H1 (cell line): ENCODE measurements at regions not wholly inside any gene's neighbourhood (a gene's known extent, or its start where the extent isn't known, plus 50 kb on each side); places are given as distances from the start of the nearest gene placed in this dataset.

Experiments
- BCL11A ChIP-seq, 2 experiments: IDR thresholded peaks; one replicate each; pipeline ENCODE4 v1.6.1; 2011; ENCODE audit warnings: low read depth in 2 of 2, low read length in 2 of 2, mild to moderate bottlenecking in 2 of 2
- EP300 ChIP-seq, 2 experiments: IDR thresholded peaks; 1 replicate in 1 of 2; 2 replicates in 1 of 2; pipeline ENCODE4 v1.6.1; 2011 to 2012; ENCODE audit warnings: low read depth in 2 of 2, low read length in 2 of 2, mild to moderate bottlenecking in 2 of 2, borderline replicate concordance in 1 of 2, inconsistent platforms in 1 of 2, moderate library complexity in 1 of 2
- JUN ChIP-seq: IDR thresholded peaks from 2 replicates; pipeline ENCODE4 v1.6.1; 2011; ENCODE audit warnings: low read depth, mild to moderate bottlenecking, improper control_type of control experiment, low read length
- NANOG ChIP-seq: IDR thresholded peaks from 2 replicates; pipeline ENCODE4 v1.6.1; 2011; ENCODE audit warnings: low read length, low read depth, mild to moderate bottlenecking, inconsistent platforms; ENCODE audit not compliant: insufficient read depth, poor library complexity, severe bottlenecking
- RAD21 ChIP-seq, 2 experiments: IDR thresholded peaks in 1 of 2; conservative IDR thresholded peaks in 1 of 2; 2 replicates each; pipeline ENCODE4 v1.6.1; 2011; ENCODE audit warnings: low read depth in 2 of 2, low read length in 2 of 2, improper control_type of control experiment in 1 of 2, inconsistent platforms in 1 of 2, mild to moderate bottlenecking in 1 of 2, moderate library complexity in 1 of 2
- SAP30 ChIP-seq: fragments of 300-600 bp; sonication (generic); IDR thresholded peaks from 2 replicates; pipeline ENCODE4 v1.7.1; 2012; ENCODE audit warnings: low read length, moderate library complexity, mild to moderate bottlenecking, inconsistent platforms; ENCODE audit not compliant: insufficient read depth, insufficient replicate concordance
- SP1 ChIP-seq: IDR thresholded peaks from 2 replicates; pipeline ENCODE4 v1.6.1; 2011; ENCODE audit warnings: low read depth, low read length
- SP2 ChIP-seq: IDR thresholded peaks from 2 replicates; pipeline ENCODE4 v1.6.1; 2012; ENCODE audit warnings: mild to moderate bottlenecking, low read length, inconsistent platforms
- TAF1 ChIP-seq: IDR thresholded peaks from 2 replicates; pipeline ENCODE4 v1.6.1; 2011; ENCODE audit warnings: mild to moderate bottlenecking, low read depth, low read length
- TAF7 ChIP-seq: optimal IDR thresholded peaks from 2 replicates; pipeline ENCODE3; 2011; ENCODE audit warnings: low read depth, mild to moderate bottlenecking, inconsistent platforms, low read length, moderate library complexity, borderline replicate concordance
- TF ChIP-seq, protein P1 (sequence below), 3 experiments: IDR thresholded peaks; 1 replicate in 2 of 3; 2 replicates in 1 of 3; pipeline versions ENCODE4 v1.5.1 to v1.6.1; 2011; ENCODE audit warnings: low read length in 3 of 3, mild to moderate bottlenecking in 3 of 3, inconsistent platforms in 2 of 3, low read depth in 1 of 3, moderate library complexity in 1 of 3; ENCODE audit not compliant: insufficient read depth in 1 of 3; ENCODE audit errors: control extremely low read depth in 1 of 3

DNA sequence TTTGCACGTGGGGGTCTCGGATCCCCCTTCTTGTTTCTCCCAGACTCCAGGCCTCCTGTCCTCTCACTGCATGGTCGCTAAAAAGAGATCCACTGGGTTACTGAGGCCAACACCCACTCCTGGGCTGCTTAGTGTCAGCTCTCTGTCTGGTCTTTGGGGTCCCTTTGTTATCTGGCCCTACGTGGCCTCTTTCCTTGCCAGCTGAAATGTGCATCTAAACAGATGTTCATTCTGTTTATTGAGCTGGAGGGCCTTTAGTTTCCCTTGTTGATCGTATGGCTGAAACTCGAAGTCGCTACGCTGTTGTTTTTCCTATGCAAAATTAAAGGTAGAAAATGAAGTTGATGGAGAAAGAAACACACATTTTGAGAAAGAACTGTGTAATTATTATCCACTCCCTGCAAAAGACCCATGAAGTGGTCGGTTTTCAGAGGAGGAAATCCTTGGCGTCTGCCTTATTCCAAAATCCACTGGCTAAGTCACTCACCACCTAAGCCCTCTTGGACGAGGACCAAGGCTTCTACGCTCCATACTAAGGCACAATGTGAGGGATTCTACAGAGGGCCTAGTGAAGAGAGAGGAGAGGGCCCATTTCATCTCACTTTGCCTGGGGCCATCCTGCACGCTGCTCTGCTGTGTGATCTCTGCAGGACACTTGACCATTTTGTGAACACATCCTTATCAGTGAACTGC lies 105.3 kb downstream of the GLI2 start:
- TF ChIP-seq SP1, result no peak
- TF ChIP-seq SAP30, result no peak
- TF ChIP-seq EP300 (IDR thresholded peaks at IDR 0.05; ENCODE audit: borderline replicate concordance in 1 of 2, low read depth in 2 of 2, low read length in 2 of 2), result no peak
- no peak for TF ChIP-seq TAF7
- no peak for TF ChIP-seq TAF1
- no peak for TF ChIP-seq JUN
- TF ChIP-seq BCL11A (IDR thresholded peaks at IDR 0.05; ENCODE audit: low read depth in 2 of 2, low read length in 2 of 2), result no peak
- TF ChIP-seq, protein P1, sequence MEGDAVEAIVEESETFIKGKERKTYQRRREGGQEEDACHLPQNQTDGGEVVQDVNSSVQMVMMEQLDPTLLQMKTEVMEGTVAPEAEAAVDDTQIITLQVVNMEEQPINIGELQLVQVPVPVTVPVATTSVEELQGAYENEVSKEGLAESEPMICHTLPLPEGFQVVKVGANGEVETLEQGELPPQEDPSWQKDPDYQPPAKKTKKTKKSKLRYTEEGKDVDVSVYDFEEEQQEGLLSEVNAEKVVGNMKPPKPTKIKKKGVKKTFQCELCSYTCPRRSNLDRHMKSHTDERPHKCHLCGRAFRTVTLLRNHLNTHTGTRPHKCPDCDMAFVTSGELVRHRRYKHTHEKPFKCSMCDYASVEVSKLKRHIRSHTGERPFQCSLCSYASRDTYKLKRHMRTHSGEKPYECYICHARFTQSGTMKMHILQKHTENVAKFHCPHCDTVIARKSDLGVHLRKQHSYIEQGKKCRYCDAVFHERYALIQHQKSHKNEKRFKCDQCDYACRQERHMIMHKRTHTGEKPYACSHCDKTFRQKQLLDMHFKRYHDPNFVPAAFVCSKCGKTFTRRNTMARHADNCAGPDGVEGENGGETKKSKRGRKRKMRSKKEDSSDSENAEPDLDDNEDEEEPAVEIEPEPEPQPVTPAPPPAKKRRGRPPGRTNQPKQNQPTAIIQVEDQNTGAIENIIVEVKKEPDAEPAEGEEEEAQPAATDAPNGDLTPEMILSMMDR (IDR thresholded peaks at IDR 0.05; ENCODE audit: control extremely low read depth in 1 of 3, insufficient read depth in 1 of 3, low read depth in 1 of 3, low read length in 3 of 3), result no peak
- no peak for TF ChIP-seq RAD21 (IDR thresholded peaks at IDR 0.05 in 1 of 2, conservative IDR thresholded peaks at IDR 0.05 in 1 of 2; ENCODE audit: low read depth in 2 of 2, low read length in 2 of 2)
- TF ChIP-seq SP2, result no peak
- TF ChIP-seq NANOG, result no peak
